ENCODE measurements at regions not wholly inside any gene's neighbourhood (a gene's known extent, or its start where the extent isn't known, plus 50 kb on each side); places are given as distances from the start of the nearest gene placed in this dataset.
"Not testable (repeated sequence)": the region's sequence is repeated elsewhere in the genome, so short reads cannot be mapped to it uniquely, and the experiment has no call there.

GRCh38 chr10:26355241-26355640 is 82.9 kb upstream of the APBB1IP start:
- no peak for DNase-seq

DNA sequence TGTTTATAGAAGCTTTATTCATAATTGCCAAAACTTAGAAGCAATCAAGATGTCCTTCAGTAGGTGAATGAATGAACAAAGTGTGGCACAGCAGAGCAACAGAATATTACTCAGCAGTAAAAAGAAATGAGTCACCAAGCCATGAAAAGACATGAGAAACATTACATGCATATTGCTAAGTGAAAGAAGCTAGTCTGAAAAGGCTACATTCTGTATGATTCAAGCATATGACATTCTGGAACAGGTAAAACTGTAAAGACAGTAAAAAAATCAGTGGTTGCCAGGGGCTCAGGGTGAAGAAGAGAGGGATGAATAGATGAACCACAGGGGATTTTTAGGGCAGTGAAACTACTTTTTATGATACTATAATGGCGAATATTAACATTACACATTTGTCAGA is 80.9 kb upstream of the APBB1IP start:
- peak in 2 of 4 experiments; percentile 22 to 32 for DNase-seq

GRCh38 chr10:26358071-26358470 is 80.1 kb upstream of the APBB1IP start:
- peak in 2 of 4 experiments; percentile 36 to 52 for DNase-seq

DNA sequence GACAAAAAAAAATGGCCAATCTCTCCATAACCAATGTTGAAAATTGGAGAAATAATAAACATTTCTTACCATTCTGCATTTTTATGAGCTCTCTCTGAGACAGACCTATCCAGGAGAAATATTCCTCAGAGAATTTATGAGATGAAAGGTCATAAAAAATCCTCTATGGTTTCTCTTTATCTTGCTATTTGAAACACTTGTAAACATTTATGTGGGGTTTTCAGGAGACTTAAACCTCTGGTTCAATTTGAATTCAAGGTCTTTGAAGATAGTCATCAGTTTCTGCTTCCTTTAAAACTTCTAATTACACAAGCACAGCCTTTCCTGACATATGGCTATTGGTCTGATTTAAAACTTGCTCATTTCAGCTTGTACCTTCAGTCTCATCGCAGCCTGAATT is 78.5 kb upstream of the APBB1IP start:
- DNase-seq: no peak

- DNase-seq: no peak
Observed at GRCh38 chr10:26361351-26361750, 76.8 kb upstream of the APBB1IP start.

DNA sequence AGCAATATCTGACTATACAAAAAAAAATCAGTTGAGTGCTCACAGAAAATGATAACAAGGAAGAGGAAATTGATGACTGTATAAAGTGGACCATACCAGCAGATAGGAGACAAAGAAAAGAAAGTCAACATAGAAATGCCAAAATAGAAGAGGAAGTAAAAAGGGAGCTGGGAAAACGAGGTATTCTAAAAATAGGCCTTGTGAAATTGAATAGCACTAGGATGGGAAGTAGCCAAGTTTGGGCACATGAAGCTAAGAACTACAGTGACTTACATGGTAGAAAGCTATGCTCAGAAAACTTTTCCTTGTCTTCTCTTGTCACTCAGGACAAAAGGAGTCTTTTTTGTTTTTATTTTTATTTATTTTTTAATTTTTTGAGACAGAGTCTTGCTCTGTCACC is 76.2 kb upstream of the APBB1IP start:
- peak; percentile 49 to 80 (median 64) for DNase-seq

GRCh38 chr10:26365681-26366358 is 72.3 kb upstream of the APBB1IP start:
- DNase-seq: peak; percentile 78 to 93 (median 84)

GRCh38 chr10:26367035-26367434 is 71.1 kb upstream of the APBB1IP start:
- peak in 1 of 4 experiments; percentile 36 for DNase-seq

DNA sequence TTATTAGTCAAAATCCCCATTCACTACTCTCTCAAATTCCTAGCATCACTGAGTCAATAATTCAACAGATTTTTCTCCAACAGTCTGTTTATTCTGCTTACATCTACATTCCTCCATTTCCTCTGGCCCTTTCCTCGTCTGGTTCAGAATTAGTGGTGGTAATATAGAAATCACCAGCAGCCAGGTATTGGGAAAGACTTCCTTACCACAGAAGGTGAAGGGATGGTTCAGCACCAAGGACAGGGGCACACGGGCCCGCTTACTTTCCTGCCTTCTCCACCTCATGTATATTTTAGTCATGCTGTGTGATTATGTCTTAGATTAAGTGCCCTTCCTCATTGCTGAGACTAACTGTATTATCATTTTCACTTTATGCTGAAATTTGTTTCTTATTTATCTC is 70.4 kb upstream of the APBB1IP start:
- peak; percentile 47 to 70 (median 56) for DNase-seq

GRCh38 chr10:26368463-26368862 is 69.7 kb upstream of the APBB1IP start:
- DNase-seq: no peak

DNA sequence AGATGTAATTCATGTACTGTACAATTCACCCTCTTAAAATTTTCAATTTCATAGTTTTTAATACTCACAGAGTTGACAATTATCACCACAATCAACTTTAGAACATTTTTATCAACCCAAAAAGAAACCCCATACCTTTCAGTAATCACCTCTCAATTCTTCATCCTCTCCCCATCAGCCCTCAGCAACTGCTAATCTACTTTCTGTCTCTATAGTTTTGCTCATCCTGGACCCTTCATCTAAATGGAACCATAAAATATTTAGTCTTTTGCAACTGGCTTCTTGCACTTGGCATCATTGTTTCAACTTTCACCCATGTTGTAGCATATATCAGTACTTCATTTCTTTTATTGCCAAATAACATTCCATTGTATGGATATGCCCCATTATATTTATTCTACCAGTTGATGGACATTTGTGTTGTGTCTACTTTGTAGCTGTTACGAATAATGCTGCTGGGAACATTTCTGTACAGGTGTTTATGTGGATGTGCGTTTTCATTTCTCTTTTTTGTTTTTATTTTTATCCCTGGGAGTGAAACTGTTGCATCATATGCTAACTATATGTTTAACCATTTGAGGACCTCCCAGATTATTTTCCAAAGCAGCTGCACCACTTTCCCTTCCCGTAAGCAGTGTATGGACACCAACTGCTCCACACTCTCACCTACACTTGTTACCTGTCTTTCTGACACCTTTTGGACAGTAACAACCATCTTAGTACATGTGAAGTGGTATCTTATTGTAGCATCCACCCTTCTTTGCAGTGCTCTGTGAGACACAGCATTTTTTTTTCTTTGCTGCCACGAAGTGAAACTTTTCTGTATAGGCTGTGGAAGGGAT is 65.4 kb upstream of the APBB1IP start:
- no peak for DNase-seq

GRCh38 chr10:26374426-26374825 is 63.7 kb upstream of the APBB1IP start:
- peak; percentile 72 to 83 (median 80) for DNase-seq

DNA sequence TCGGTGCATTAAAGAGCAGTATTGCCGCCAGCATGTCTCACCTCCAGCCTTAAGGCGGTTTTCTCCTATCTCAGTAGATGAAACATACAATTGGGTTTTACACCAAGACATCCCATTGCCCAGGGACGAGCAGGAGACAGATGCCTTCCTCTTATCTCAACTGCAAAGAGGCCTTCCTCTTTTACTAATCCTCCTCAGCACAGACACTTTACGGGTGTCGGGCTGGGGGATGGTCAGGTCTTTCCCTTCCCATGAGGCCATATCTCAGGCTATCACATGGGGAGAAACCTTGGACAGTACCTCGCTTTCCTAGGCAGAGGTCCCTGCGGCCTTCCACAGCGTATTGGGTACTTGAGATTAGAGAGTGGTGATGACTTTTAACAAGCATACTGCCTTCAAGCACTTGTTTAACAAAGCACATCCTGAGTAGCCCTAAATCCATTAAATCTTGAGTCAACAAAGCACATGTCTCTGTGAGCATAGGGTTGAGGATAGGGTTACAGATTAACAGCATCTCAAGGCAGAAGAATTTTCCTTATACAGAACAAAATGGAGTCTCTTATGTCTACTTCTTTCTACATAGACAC is 60.8 kb upstream of the APBB1IP start:
- DNase-seq: not testable (repeated sequence)

DNA sequence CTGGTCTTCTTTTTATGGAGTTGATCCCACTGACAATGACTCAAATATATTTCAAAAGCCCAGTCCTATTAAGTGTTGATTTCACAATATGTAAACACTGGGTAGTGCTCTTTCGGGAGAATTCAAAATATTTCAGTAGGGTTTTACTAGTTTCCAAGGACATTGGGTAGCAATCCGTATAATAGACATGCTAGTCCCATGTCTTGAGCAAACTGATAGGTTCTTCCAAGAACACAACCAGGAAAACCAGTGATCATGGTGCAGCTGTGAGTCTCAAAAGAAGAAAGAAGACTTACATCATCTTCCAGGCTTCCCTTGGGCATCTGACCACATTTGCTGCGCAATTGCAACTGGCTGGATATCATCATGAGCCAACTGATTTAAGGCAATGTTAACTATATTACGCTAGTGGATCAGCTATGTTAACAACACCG is 59.3 kb upstream of the APBB1IP start:
- DNase-seq: peak; percentile 77 to 88 (median 82)

DNA sequence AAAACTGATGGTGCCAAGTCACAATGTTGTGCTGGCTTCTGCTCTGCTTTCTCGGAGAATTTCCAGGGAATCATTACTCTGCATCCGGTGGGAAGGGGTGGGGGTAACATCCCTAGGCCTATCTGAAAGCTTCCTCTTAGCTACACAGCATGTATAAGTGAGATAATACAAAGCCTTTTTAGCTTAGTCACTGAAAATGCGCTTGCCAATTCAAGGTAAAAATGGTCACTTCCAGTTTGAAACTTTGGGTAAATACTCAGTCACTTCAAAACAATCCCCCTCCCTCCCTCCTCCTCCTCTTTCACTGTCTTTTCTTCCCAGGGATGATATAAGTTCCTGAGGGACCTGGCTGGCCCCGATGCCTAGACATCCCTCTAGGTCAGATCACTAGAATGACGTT is 57.3 kb upstream of the APBB1IP start:
- peak in 1 of 4 experiments; percentile 9 for DNase-seq

GRCh38 chr10:26381986-26382385 is 56.2 kb upstream of the APBB1IP start:
- DNase-seq: peak in 2 of 4 experiments; percentile 36 to 49

GRCh38 chr10:26384600-26384999 is 53.5 kb upstream of the APBB1IP start:
- DNase-seq: no peak

- no peak for DNase-seq
Observed at GRCh38 chr10:26385443-26385842, 52.7 kb upstream of the APBB1IP start.

- DNase-seq: peak; percentile 53 to 80 (median 74)
Observed at GRCh38 chr10:26386781-26387180, 51.4 kb upstream of the APBB1IP start.
